RPMI7951 (cell line): ENCODE measurements at regions not wholly inside any gene's neighbourhood (a gene's known extent, or its start where the extent isn't known, plus 50 kb on each side); places are given as distances from the start of the nearest gene placed in this dataset.

ENCODE experiments used
- DNase-seq: peaks from one replicate; pipeline ENCODE4 v3.0.0-alpha.2; 2012; ENCODE audit warnings: low read depth

GRCh38 chr10:61188101-61188500 lies 244.1 kb upstream of the RHOBTB1 start:
- DNase-seq: no peak

GRCh38 chr10:61187601-61188000 lies 243.6 kb upstream of the RHOBTB1 start:
- DNase-seq: no peak

- no peak for DNase-seq
Observed at GRCh38 chr10:61186408-61186807, 242.4 kb upstream of the RHOBTB1 start.

GRCh38 chr10:61184429-61184828 lies 240.4 kb upstream of the RHOBTB1 start:
- DNase-seq: no peak

GRCh38 chr10:61183967-61184366 lies 240.0 kb upstream of the RHOBTB1 start:
- no peak for DNase-seq

- no peak for DNase-seq
Observed at GRCh38 chr10:61181832-61182231, 237.8 kb upstream of the RHOBTB1 start.

- DNase-seq: no peak
Observed at GRCh38 chr10:61179771-61180170, 235.8 kb upstream of the RHOBTB1 start.

GRCh38 chr10:61176424-61176823 lies 232.4 kb upstream of the RHOBTB1 start:
- DNase-seq: no peak

- DNase-seq: no peak
Observed at GRCh38 chr10:61175316-61175715, 231.3 kb upstream of the RHOBTB1 start.

- DNase-seq: no peak
Observed at GRCh38 chr10:61173450-61173849, 229.5 kb upstream of the RHOBTB1 start.

- DNase-seq: no peak
Observed at GRCh38 chr10:61172182-61172926, 228.4 kb upstream of the RHOBTB1 start.

- DNase-seq: no peak
Observed at GRCh38 chr10:61170594-61170993, 226.6 kb upstream of the RHOBTB1 start.

- DNase-seq: no peak
Observed at GRCh38 chr10:61169294-61169693, 225.3 kb upstream of the RHOBTB1 start.

- no peak for DNase-seq
Observed at GRCh38 chr10:61166489-61166888, 222.5 kb upstream of the RHOBTB1 start.

- DNase-seq: no peak
Observed at GRCh38 chr10:61166065-61166464, 222.1 kb upstream of the RHOBTB1 start.

GRCh38 chr10:61164458-61165160 lies 220.6 kb upstream of the RHOBTB1 start:
- DNase-seq: no peak

- DNase-seq: no peak
Observed at GRCh38 chr10:61163403-61163802, 219.4 kb upstream of the RHOBTB1 start.

GRCh38 chr10:61160253-61160652 lies 216.3 kb upstream of the RHOBTB1 start:
- DNase-seq: no peak

- DNase-seq: no peak
Observed at GRCh38 chr10:61159253-61159652, 215.3 kb upstream of the RHOBTB1 start.

- DNase-seq: no peak
Observed at GRCh38 chr10:61157182-61157581, 213.2 kb upstream of the RHOBTB1 start.

GRCh38 chr10:61153771-61154170 lies 209.8 kb upstream of the RHOBTB1 start:
- no peak for DNase-seq

- no peak for DNase-seq
Observed at GRCh38 chr10:61151059-61151458, 207.1 kb upstream of the RHOBTB1 start.

- no peak for DNase-seq
Observed at GRCh38 chr10:61148451-61148850, 204.5 kb upstream of the RHOBTB1 start.
